B cell (primary cell): ENCODE measurements at regions not wholly inside any gene's neighbourhood (a gene's known extent, or its start where the extent isn't known, plus 50 kb on each side); places are given as distances from the start of the nearest gene placed in this dataset.

Experiments used
- CTCF ChIP-seq: fragments of 200-600 bp; IDR thresholded peaks from one replicate; pipeline ENCODE4 v1.8.0; 2022; ENCODE audit warnings: antibody characterized with exemption, mild to moderate bottlenecking
- EZH2 ChIP-seq: IDR thresholded peaks from 2 replicates; pipeline ENCODE4 v1.6.1; 2012; ENCODE audit warnings: borderline replicate concordance, low read depth, mild to moderate bottlenecking, moderate library complexity, low read length; ENCODE audit not compliant: insufficient read depth, poor library complexity, severe bottlenecking

DNA sequence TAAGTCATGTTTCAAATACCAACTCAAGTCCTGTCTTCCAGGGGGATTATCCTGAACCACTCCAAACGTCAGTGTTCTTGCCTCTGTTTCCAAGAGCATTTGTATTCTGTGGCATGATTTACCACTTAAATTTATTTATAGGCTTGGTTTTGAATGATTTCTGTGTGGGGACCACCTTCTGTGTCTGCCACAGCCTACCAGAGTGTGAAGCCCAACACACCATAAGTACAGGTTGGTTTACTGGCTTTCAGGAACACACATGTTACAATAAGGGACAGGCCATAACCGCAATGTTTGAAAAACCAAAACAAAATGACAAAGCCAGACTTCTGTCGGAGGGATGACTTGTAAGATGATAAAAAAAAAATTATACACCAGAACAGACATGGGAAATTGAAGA lies 56.5 kb upstream of the MAP3K7 start:
- TF ChIP-seq CTCF (no peak), EZH2 (no peak)
